A673 (cell line): ENCODE measurements at regions not wholly inside any gene's neighbourhood (a gene's known extent, or its start where the extent isn't known, plus 50 kb on each side); places are given as distances from the start of the nearest gene placed in this dataset.

Source experiments
- BruUV-seq: library from RNA; stranded (reverse); fragments of 400-500 nt; replicated peaks from 2 replicates; lab custom pipeline; 2021; lab: Mats Ljungman, UMichigan
- CTCF ChIA-PET: fragments of 300-600 bp; sonication (Branson Sonifier 250); formaldehyde crosslinking; loops from one replicate; lab custom pipeline; 2022; ENCODE audit warnings: antibody characterized with exemption; lab: Charles Lee
- POLR2A ChIA-PET: fragments of 300-600 bp; sonication (Branson Sonifier 250); formaldehyde crosslinking; loops from one replicate; lab custom pipeline; 2022; ENCODE audit warnings: antibody characterized with exemption; ENCODE audit not compliant: low non-redundant PET; lab: Charles Lee
- DNase-seq: peaks from one replicate; pipeline ENCODE4 v3.0.0-alpha.2; 2015; ENCODE audit warnings: low spot score
- H3K27ac ChIP-seq: fragments of 200-600 bp; sonication (generic); 2 replicates; pipeline ENCODE4 v1.5.1; 2016; ENCODE audit warnings: mixed run types, low read depth, mild to moderate bottlenecking, mixed read lengths, antibody characterized with exemption, low read length; ENCODE audit not compliant: poor library complexity, severe bottlenecking
- H3K27me3 ChIP-seq: fragments of 200-600 bp; sonication (generic); replicated peaks from 2 replicates; pipeline ENCODE4 v1.6.1; 2017; ENCODE audit warnings: mixed run types, low read depth, mild to moderate bottlenecking, mixed read lengths, antibody characterized with exemption, low read length; ENCODE audit not compliant: insufficient read depth, poor library complexity
- H3K36me3 ChIP-seq: fragments of 200-600 bp; sonication (generic); 2 replicates; pipeline ENCODE4 v1.6.1; 2016; ENCODE audit warnings: mixed run types, mild to moderate bottlenecking, mixed read lengths, antibody characterized with exemption, low read length; ENCODE audit not compliant: insufficient read depth, poor library complexity, severe bottlenecking
- H3K4me1 ChIP-seq: fragments of 200-600 bp; sonication (generic); 2 replicates; pipeline ENCODE4 v1.6.1; 2017; ENCODE audit warnings: mixed run types, mild to moderate bottlenecking, mixed read lengths, antibody characterized with exemption, low read length; ENCODE audit not compliant: insufficient read depth, poor library complexity, severe bottlenecking
- H3K4me3 ChIP-seq: fragments of 200-600 bp; sonication (generic); 2 replicates; pipeline ENCODE4 v1.5.1; 2016; ENCODE audit warnings: low read depth, mixed run types, mild to moderate bottlenecking, mixed read lengths, low read length; ENCODE audit not compliant: poor library complexity, severe bottlenecking
- H3K9me3 ChIP-seq: fragments of 200-600 bp; sonication (generic); 2 replicates; pipeline ENCODE4 v1.6.1; 2016; ENCODE audit warnings: mixed run types, low read depth, mild to moderate bottlenecking, mixed read lengths, antibody characterized with exemption, low read length; ENCODE audit not compliant: poor library complexity, severe bottlenecking
- CTCF ChIP-seq: fragments of 300-800, 200-600 bp; sonication (generic); conservative IDR thresholded peaks from 2 replicates; pipeline ENCODE4 v1.5.1; 2017; ENCODE audit warnings: low read depth, mild to moderate bottlenecking, antibody characterized with exemption, low read length, moderate library complexity, mixed read lengths
- EZH2 ChIP-seq: fragments of 200-600 bp; sonication (generic); IDR thresholded peaks from 2 replicates; pipeline ENCODE4 v1.6.1; 2017; ENCODE audit warnings: borderline replicate concordance, low read depth, mild to moderate bottlenecking, mixed read lengths, antibody characterized with exemption, low read length; ENCODE audit not compliant: poor library complexity, severe bottlenecking
- intact Hi-C: fragments of 100-400 bp; cut with micrococcal nuclease; formaldehyde crosslinking; loops from one replicate; pipeline ENCODE4 v1.10.0; 2022; ENCODE audit not compliant: unreplicated experiment

DNA sequence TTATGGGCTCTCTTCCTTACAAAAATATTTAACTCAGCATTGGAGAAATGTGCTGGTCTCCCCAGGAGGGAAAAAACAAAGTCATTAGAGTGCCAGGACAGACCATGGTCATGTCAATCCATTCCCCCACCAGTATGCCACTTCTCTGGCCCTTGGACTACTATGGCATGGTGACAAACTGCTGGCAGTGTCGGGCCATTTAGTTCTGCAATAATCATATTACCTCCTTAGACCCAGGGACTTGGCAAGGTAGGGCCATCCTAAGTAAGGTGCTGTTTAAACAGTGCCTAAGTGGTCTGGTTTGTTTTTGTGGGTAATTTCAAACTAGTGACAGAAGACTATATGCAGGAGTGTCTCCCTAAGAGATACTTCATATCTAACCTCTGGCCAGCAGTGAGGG, 177.8 kb upstream of the STK32A start:
- no peak overlapping the region for H3K4me3 ChIP-seq
- BruUV-seq, result no TSS peak
- intact Hi-C loops, result no loop called here
- TF ChIP-seq CTCF (no peak), EZH2 (no peak)
- H3K9me3 ChIP-seq, result no peaks in the 10 kb centered on the region
- no peaks in the 10 kb centered on the region for H3K36me3 ChIP-seq
- H3K27ac ChIP-seq, result no peak overlapping the region
- ChIA-PET CTCF (no interaction called here), POLR2A (no interaction called here)
- peaks cover 86% of the 10 kb centered on the region for H3K27me3 ChIP-seq
- DNase-seq, result no peak
- H3K4me1 ChIP-seq, result no peaks in the 10 kb centered on the region

- no peak for DNase-seq
- Histone ChIP-seq H3K4me3 (no peak overlapping the region), H3K27me3 (peaks cover 65% of the 10 kb centered on the region), H3K9me3 (no peaks in the 10 kb centered on the region), H3K27ac (no peak overlapping the region), H3K36me3 (no peaks in the 10 kb centered on the region), H3K4me1 (no peaks in the 10 kb centered on the region)
- ChIA-PET POLR2A (interaction anchor here (0.6 kb wide), 1 partner anchor 25 kb away, joined by 3 read pairs; no protein-coding TSS in a partner anchor), CTCF (interaction anchor here (0.7 kb wide), 1 partner anchor 128 kb away, joined by 3 read pairs; no protein-coding TSS in a partner anchor)
- TF ChIP-seq CTCF (no peak), EZH2 (no peak)
- no TSS peak for BruUV-seq
- intact Hi-C loops, result no loop called here
Measured at GRCh38 chr5:147061431-147061830, 173.4 kb upstream of the STK32A start.

GRCh38 chr5:147062427-147062826, 172.4 kb upstream of the STK32A start:
- ChIA-PET CTCF (no interaction called here), POLR2A (no interaction called here)
- Histone ChIP-seq H3K27me3 (peaks cover 55% of the 10 kb centered on the region), H3K36me3 (no peaks in the 10 kb centered on the region), H3K4me3 (no peak overlapping the region), H3K27ac (no peak overlapping the region), H3K4me1 (no peaks in the 10 kb centered on the region), H3K9me3 (no peaks in the 10 kb centered on the region)
- TF ChIP-seq EZH2 (no peak), CTCF (no peak)
- DNase-seq, result no peak
- no TSS peak for BruUV-seq
- intact Hi-C loops, result no loop called here
